ENCODE measurements at regions not wholly inside any gene's neighbourhood (a gene's known extent, or its start where the extent isn't known, plus 50 kb on each side); places are given as distances from the start of the nearest gene placed in this dataset.

DNA sequence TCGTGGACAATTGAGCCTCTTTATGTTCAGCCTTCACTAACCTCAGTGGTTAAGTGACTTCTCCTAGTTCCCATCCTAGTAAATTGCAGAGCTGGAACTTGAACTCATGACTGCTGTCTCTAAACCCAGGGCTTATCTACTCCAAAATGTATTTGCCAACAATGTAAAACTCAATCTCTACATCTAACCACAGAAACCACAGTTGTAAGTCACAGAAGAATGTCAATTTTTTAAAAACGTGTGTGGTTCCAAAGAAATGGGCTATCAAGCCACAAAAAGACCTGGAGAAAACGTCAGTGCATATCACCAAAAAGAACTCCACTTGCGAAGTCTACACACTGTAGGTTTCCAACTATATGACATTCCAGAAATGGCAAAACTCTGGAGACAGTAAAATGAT is 172.6 kb upstream of the HMCN1 start:
- TF ChIP-seq, protein P1, sequence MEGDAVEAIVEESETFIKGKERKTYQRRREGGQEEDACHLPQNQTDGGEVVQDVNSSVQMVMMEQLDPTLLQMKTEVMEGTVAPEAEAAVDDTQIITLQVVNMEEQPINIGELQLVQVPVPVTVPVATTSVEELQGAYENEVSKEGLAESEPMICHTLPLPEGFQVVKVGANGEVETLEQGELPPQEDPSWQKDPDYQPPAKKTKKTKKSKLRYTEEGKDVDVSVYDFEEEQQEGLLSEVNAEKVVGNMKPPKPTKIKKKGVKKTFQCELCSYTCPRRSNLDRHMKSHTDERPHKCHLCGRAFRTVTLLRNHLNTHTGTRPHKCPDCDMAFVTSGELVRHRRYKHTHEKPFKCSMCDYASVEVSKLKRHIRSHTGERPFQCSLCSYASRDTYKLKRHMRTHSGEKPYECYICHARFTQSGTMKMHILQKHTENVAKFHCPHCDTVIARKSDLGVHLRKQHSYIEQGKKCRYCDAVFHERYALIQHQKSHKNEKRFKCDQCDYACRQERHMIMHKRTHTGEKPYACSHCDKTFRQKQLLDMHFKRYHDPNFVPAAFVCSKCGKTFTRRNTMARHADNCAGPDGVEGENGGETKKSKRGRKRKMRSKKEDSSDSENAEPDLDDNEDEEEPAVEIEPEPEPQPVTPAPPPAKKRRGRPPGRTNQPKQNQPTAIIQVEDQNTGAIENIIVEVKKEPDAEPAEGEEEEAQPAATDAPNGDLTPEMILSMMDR (IDR thresholded peaks at IDR 0.05; ENCODE audit: low read depth, low read length, poor library complexity, severe bottlenecking), result no peak
- TF ChIP-seq EZH2phosphoT487 (IDR thresholded peaks at IDR 0.05; ENCODE audit: borderline replicate concordance, low read length), result no peak
- no peaks in the 10 kb centered on the region for H4K20me1 ChIP-seq (ENCODE audit: control insufficient read depth, insufficient read depth, low read depth, low read length)
- H3F3A ChIP-seq (ENCODE audit: control insufficient read depth, insufficient read depth), result no peaks in the 10 kb centered on the region
- no peak overlapping the region for H3K4me2 ChIP-seq (ENCODE audit: low read length)
- H3K27ac ChIP-seq (ENCODE audit: low read depth, low read length), result no peak overlapping the region
- no peaks in the 10 kb centered on the region for H3K79me2 ChIP-seq (ENCODE audit: control insufficient read depth, low read length)
- H3K27me3 ChIP-seq (ENCODE audit: control insufficient read depth, low read length), result no peaks in the 10 kb centered on the region
- no peaks in the 10 kb centered on the region for H3K9me2 ChIP-seq (replicated peaks; ENCODE audit: control insufficient read depth, low read length)
- no peaks in the 10 kb centered on the region for H3K9me3 ChIP-seq (ENCODE audit: control insufficient read depth, insufficient read depth, low read length)
- H3K36me3 ChIP-seq (ENCODE audit: control insufficient read depth, low read length), result no peaks in the 10 kb centered on the region
- H3K4me1 ChIP-seq (ENCODE audit: control insufficient read depth, low read length), result peaks cover 3% of the 10 kb centered on the region
- no peak overlapping the region for H3K4me3 ChIP-seq (ENCODE audit: low read length)

- H3K4me3 ChIP-seq (ENCODE audit: low read length), result no peak overlapping the region
- H3K27me3 ChIP-seq (ENCODE audit: control insufficient read depth, low read length), result no peaks in the 10 kb centered on the region
- no peak overlapping the region for H3K4me2 ChIP-seq (ENCODE audit: low read length)
- no peaks in the 10 kb centered on the region for H3K9me2 ChIP-seq (replicated peaks; ENCODE audit: control insufficient read depth, low read length)
- no peaks in the 10 kb centered on the region for H4K20me1 ChIP-seq (ENCODE audit: control insufficient read depth, insufficient read depth, low read depth, low read length)
- H3K36me3 ChIP-seq (ENCODE audit: control insufficient read depth, low read length), result no peaks in the 10 kb centered on the region
- TF ChIP-seq EZH2phosphoT487 (IDR thresholded peaks at IDR 0.05; ENCODE audit: borderline replicate concordance, low read length), result no peak
- TF ChIP-seq, protein P1 (IDR thresholded peaks at IDR 0.05; ENCODE audit: low read depth, low read length, poor library complexity, severe bottlenecking), result no peak
- no peaks in the 10 kb centered on the region for H3K4me1 ChIP-seq (ENCODE audit: control insufficient read depth, low read length)
- no peaks in the 10 kb centered on the region for H3K9me3 ChIP-seq (ENCODE audit: control insufficient read depth, insufficient read depth, low read length)
- no peak overlapping the region for H3K27ac ChIP-seq (ENCODE audit: low read depth, low read length)
- no peaks in the 10 kb centered on the region for H3F3A ChIP-seq (ENCODE audit: control insufficient read depth, insufficient read depth)
- no peaks in the 10 kb centered on the region for H3K79me2 ChIP-seq (ENCODE audit: control insufficient read depth, low read length)
These were observed 173.4 kb upstream of the HMCN1 start for GRCh38 chr1:185560760-185561159.

DNA sequence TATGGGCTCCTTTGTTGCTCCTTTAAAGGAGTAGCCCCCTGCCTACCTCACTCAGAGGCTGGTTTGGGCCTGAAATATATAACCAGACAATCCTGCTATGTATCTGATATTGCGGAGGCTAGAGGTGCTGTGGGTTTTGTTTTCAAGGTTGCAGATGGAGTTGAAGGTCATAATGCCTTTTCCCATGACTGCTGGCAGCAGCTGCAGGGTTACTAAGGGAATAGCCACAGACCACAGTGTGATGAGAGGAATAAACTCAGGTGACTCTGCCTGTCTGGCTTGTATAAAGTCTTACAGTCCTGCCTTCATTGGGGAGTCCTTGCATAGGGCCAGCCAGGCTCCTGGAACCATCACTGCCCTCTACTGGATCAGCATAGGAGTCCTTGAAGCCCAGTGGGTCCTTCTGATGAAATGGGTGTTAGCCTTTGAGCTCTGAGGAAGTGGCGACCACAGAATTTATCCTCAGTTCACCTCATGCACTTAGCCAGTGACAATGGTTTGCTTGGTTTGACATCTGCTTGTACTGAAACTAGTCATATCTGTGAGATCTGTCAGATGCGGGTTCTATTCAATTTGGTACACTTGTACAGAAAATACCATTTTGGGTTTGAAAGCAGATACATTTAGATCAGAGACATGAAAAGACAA is 174.4 kb upstream of the HMCN1 start:
- Histone ChIP-seq H3K9me3 (ENCODE audit: control insufficient read depth, insufficient read depth, low read length) (no peaks in the 10 kb centered on the region), H3K9me2 (replicated peaks; ENCODE audit: control insufficient read depth, low read length) (no peaks in the 10 kb centered on the region), H3K36me3 (ENCODE audit: control insufficient read depth, low read length) (no peaks in the 10 kb centered on the region)

More for the DNA sequence above, 174.4 kb upstream of the HMCN1 start:
- Histone ChIP-seq H3K79me2 (ENCODE audit: control insufficient read depth, low read length) (no peaks in the 10 kb centered on the region), H3K27me3 (ENCODE audit: control insufficient read depth, low read length) (no peaks in the 10 kb centered on the region), H3K4me1 (ENCODE audit: control insufficient read depth, low read length) (no peaks in the 10 kb centered on the region), H3K27ac (ENCODE audit: low read depth, low read length) (no peak overlapping the region), H3F3A (ENCODE audit: control insufficient read depth, insufficient read depth) (no peaks in the 10 kb centered on the region), H3K4me2 (ENCODE audit: low read length) (no peak overlapping the region), H4K20me1 (ENCODE audit: control insufficient read depth, insufficient read depth, low read depth, low read length) (no peaks in the 10 kb centered on the region), H3K4me3 (ENCODE audit: low read length) (no peak overlapping the region)
- TF ChIP-seq EZH2phosphoT487 (IDR thresholded peaks at IDR 0.05; ENCODE audit: borderline replicate concordance, low read length), result no peak
- TF ChIP-seq, protein P1 (IDR thresholded peaks at IDR 0.05; ENCODE audit: low read depth, low read length, poor library complexity, severe bottlenecking), result peak; percentile 23
